Cardiac fibroblast (primary cell): ENCODE measurements at regions not wholly inside any gene's neighbourhood (a gene's known extent, or its start where the extent isn't known, plus 50 kb on each side); places are given as distances from the start of the nearest gene placed in this dataset.
A peak's percentile ranks its signal among the peaks of the same experiment; 100 is the strongest.

ENCODE experiments used
- DNase-seq, 2 donors: peaks; one replicate each; pipeline versions ENCODE4 v3.0.0 to v3.0.0-alpha.2; 2010; ENCODE audit warnings: low read depth in 2 of 2
- H3K4me3 ChIP-seq, 2 donors: replicated peaks in 1 of 2; 1 replicate in 1 of 2; 2 replicates in 1 of 2; pipeline ENCODE4 v1.5.1; 2011; ENCODE audit warnings: low read depth in 2 of 2, low read length in 2 of 2, mild to moderate bottlenecking in 2 of 2, moderate library complexity in 1 of 2
- TF ChIP-seq, protein P1 (sequence below): IDR thresholded peaks from one replicate; pipeline ENCODE4 v1.5.1; 2011; ENCODE audit warnings: low read depth, mild to moderate bottlenecking, low read length, inconsistent platforms

- TF ChIP-seq, protein P1, sequence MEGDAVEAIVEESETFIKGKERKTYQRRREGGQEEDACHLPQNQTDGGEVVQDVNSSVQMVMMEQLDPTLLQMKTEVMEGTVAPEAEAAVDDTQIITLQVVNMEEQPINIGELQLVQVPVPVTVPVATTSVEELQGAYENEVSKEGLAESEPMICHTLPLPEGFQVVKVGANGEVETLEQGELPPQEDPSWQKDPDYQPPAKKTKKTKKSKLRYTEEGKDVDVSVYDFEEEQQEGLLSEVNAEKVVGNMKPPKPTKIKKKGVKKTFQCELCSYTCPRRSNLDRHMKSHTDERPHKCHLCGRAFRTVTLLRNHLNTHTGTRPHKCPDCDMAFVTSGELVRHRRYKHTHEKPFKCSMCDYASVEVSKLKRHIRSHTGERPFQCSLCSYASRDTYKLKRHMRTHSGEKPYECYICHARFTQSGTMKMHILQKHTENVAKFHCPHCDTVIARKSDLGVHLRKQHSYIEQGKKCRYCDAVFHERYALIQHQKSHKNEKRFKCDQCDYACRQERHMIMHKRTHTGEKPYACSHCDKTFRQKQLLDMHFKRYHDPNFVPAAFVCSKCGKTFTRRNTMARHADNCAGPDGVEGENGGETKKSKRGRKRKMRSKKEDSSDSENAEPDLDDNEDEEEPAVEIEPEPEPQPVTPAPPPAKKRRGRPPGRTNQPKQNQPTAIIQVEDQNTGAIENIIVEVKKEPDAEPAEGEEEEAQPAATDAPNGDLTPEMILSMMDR, result no peak
- no peak overlapping the region for H3K4me3 ChIP-seq
- no peak for DNase-seq
Observed at GRCh38 chr21:38930066-38930465, 124.3 kb downstream of the ETS2 start.

GRCh38 chr21:38929652-38930051, 123.9 kb downstream of the ETS2 start:
- no peak for DNase-seq
- TF ChIP-seq, protein P1, result no peak
- H3K4me3 ChIP-seq, result no peak overlapping the region

- no peak overlapping the region for H3K4me3 ChIP-seq
- TF ChIP-seq, protein P1, result no peak
- no peak for DNase-seq
Observed at GRCh38 chr21:38929142-38929541, 123.4 kb downstream of the ETS2 start.

- H3K4me3 ChIP-seq, result no peak overlapping the region
- TF ChIP-seq, protein P1, result no peak
- no peak for DNase-seq
Observed at GRCh38 chr21:38927776-38928175, 122.0 kb downstream of the ETS2 start.

GRCh38 chr21:38925923-38926322, 120.2 kb downstream of the ETS2 start:
- TF ChIP-seq, protein P1, result no peak
- peak overlapping the region in 1 of 2 donors; percentile 27 for H3K4me3 ChIP-seq
- DNase-seq, result peak; percentile 91 to 96

DNA sequence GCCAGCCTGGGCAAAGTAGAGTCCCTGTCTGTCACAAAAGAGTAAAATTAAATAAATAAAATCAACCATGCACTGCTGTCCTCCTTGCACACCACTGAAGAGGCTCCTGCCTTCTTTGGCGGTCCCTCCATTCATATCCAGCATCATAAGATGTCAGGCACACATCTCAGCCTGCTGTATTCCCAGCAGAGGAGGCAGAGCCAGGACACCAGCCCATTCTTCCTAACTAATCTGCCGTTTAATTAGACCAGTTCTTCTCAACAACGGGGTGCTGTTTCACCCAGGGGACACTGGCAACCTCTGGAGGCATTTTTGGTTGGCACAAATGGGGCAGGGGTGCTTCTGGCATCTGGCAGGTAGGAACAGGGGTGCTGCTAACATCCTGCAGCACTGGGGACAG, 119.7 kb downstream of the ETS2 start:
- TF ChIP-seq, protein P1, result no peak
- no peak overlapping the region for H3K4me3 ChIP-seq
- no peak for DNase-seq

GRCh38 chr21:38924954-38925353, 119.2 kb downstream of the ETS2 start:
- no peak overlapping the region for H3K4me3 ChIP-seq
- no peak for DNase-seq
- TF ChIP-seq, protein P1, result no peak
